Glutamatergic neuron (in vitro differentiated cells): ENCODE measurements at regions not wholly inside any gene's neighbourhood (a gene's known extent, or its start where the extent isn't known, plus 50 kb on each side); places are given as distances from the start of the nearest gene placed in this dataset.

Experiments used
- DNase-seq: peaks from one replicate; pipeline ENCODE4 v3.0.0; 2022
- H3K27ac Mint-ChIP-seq: one replicate; pipeline ENCODE4 v1.8.0; 2020; ENCODE audit warnings: mild to moderate bottlenecking, mixed read lengths, inconsistent platforms; ENCODE audit not compliant: unreplicated experiment
- H3K27me3 Mint-ChIP-seq: one replicate; pipeline ENCODE4 v1.8.0; 2020; ENCODE audit warnings: mild to moderate bottlenecking, moderate library complexity, mixed read lengths, inconsistent platforms; ENCODE audit not compliant: unreplicated experiment
- H3K36me3 Mint-ChIP-seq: one replicate; pipeline ENCODE4 v1.8.0; 2020; ENCODE audit warnings: mild to moderate bottlenecking, mixed read lengths, inconsistent platforms; ENCODE audit not compliant: unreplicated experiment
- H3K4me1 Mint-ChIP-seq: one replicate; pipeline ENCODE4 v1.8.0; 2020; ENCODE audit warnings: mild to moderate bottlenecking, low read depth, mixed read lengths, inconsistent platforms; ENCODE audit not compliant: unreplicated experiment
- H3K4me3 Mint-ChIP-seq: one replicate; pipeline ENCODE4 v1.8.0; 2020; ENCODE audit warnings: mild to moderate bottlenecking, mixed read lengths, inconsistent platforms; ENCODE audit not compliant: unreplicated experiment
- H3K9me3 Mint-ChIP-seq: one replicate; pipeline ENCODE4 v1.8.0; 2020; ENCODE audit warnings: mild to moderate bottlenecking, moderate library complexity, mixed read lengths, inconsistent platforms; ENCODE audit not compliant: unreplicated experiment
- TF ChIP-seq, protein P1 (sequence below): fragments of 200-600 bp; sonication (generic); IDR thresholded peaks from one replicate; pipeline ENCODE4 v1.5.0; 2021; ENCODE audit not compliant: partially characterized antibody, unreplicated experiment

DNA sequence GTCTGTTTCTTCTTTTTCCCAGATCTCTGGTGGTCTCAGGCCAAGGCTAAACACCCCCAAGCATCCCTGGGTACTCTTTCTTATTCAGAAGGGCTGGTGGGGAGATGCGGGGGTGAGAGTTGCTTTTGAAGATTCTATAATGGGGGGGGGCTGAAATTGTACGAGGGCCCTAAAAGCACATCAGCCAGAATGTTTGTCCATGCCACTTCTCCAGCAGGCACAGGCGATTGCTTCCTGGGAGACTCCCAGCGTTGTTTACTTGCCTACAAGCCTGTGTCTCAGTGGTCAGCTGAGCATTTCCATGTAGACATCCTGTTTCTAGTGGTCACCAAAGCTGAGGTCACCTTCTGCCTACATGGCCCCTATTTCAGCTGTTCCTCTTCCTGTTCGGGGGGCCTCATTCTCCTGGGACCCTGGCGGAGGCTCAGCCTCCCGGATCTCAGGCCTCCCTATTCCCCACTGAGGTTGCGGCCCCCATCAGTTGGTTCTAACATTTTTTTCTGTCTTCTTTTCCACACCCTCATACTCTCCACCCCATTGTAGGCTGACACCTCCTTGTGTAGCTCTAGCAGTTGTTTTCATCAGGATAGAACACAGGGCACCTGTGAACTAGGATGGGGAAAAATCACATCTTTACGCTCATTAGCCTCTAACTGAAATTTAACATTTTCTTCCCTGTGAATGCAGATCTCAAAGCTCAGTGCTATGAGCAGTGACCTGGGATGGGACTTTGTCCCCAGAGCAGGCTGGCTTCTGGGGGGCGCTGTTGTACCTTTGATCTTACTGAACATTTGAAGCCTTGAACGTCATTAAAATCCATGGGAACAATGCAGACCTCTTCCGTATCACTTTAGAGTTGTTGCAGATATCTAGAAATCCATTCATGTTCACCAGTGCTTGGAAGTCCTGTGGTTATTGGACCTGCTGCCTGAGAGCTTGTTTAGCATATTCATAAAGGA, 286.5 kb downstream of the GLRX3 start:
- Mint-ChIP-seq H3K4me1 (no peaks in the 10 kb centered on the region), H3K27me3 (peaks cover 7% of the 10 kb centered on the region), H3K9me3 (peaks cover 9% of the 10 kb centered on the region), H3K27ac (no peak overlapping the region), H3K4me3 (no peak overlapping the region), H3K36me3 (peaks cover 26% of the 10 kb centered on the region)
- no peak for DNase-seq
- TF ChIP-seq, protein P1, sequence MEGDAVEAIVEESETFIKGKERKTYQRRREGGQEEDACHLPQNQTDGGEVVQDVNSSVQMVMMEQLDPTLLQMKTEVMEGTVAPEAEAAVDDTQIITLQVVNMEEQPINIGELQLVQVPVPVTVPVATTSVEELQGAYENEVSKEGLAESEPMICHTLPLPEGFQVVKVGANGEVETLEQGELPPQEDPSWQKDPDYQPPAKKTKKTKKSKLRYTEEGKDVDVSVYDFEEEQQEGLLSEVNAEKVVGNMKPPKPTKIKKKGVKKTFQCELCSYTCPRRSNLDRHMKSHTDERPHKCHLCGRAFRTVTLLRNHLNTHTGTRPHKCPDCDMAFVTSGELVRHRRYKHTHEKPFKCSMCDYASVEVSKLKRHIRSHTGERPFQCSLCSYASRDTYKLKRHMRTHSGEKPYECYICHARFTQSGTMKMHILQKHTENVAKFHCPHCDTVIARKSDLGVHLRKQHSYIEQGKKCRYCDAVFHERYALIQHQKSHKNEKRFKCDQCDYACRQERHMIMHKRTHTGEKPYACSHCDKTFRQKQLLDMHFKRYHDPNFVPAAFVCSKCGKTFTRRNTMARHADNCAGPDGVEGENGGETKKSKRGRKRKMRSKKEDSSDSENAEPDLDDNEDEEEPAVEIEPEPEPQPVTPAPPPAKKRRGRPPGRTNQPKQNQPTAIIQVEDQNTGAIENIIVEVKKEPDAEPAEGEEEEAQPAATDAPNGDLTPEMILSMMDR = no peak

DNA sequence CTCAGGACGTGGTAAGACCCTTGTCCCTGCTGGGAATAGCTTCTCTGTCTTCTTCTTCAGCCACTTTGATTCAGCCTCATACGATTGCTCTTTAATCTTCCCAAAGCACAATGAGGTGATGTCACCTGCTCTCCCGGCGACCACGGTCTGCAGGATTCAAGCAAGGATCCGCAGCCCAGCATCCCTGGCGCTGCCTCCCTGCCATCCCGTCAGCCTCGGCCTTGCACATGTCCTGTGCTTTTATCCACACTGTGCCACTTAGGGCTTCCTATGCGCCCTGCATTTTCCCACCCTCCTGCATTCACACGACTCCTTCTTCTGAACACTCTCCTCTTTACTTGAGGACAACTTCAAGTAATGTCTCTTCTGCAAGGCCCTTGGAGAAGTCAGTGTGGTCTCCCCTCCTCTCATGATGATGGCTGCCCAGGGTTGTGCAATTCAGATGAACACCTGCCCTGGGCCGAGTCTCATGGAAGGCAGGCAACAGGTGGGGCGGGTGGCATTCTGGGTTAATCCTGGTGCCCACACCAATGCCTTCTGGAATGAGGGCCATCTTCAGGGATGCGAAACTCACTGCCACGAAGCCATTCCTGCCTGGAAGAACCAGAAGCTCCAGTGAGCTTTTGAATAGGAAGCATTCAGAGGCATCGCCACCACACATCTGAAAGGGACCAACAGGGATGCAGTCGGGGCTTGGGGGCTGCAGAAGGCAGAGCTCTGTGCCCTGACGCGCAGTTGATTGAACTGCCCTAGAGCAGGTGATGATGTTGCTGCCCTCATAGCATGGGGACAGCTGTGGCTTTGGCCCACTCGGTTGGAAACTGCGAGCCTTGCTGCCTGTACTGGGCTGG, 287.5 kb downstream of the GLRX3 start:
- DNase-seq = no peak
- peaks cover 26% of the 10 kb centered on the region for H3K36me3 Mint-ChIP-seq
- no peak overlapping the region for H3K4me3 Mint-ChIP-seq
- H3K9me3 Mint-ChIP-seq = peaks cover 9% of the 10 kb centered on the region
- H3K27ac Mint-ChIP-seq = no peak overlapping the region
- TF ChIP-seq, protein P1 = no peak
- peaks cover 7% of the 10 kb centered on the region for H3K27me3 Mint-ChIP-seq
- H3K4me1 Mint-ChIP-seq = no peaks in the 10 kb centered on the region

DNA sequence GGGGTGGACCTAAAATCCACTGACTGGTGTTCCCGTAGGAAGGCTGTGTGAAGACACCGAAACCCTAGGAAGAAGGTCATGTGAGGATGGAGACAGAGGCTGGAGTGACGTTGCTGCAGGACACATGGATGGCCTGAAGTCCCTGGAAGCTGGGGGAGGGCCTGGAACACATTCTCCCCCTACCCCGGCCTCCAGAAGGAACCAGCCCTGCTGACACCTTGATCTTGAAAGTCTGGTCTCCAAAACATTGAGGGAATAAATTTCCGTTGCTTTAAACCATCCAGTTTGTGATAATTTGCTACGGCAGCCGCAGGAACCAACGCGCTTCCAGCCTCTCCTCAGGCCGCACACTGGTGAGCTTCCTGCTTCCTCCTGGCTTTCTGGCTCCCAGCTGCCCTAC, 288.2 kb downstream of the GLRX3 start:
- Mint-ChIP-seq H3K4me3 (no peak overlapping the region), H3K36me3 (peaks cover 22% of the 10 kb centered on the region), H3K27ac (no peak overlapping the region), H3K9me3 (peaks cover 7% of the 10 kb centered on the region), H3K27me3 (peaks cover 7% of the 10 kb centered on the region), H3K4me1 (no peaks in the 10 kb centered on the region)
- DNase-seq = no peak
- TF ChIP-seq, protein P1 = no peak

DNA sequence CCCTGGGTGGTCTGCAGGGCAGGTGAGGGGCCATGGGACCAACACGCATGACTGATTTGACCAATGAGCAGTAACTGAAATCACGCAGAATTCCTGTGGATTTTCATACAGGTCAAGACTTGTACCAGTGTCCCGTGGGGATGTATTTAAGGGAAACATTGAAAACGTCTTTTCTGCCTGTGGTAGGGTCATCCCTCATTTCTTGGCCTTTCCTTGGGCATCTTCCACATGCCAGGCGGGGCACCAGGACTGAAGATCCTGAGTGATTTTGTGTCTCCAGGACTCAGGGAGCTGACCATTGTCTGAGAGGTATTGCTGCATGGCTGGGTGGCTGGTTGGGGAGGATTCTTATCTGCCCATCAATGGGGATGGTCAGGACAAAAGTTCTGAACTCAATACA, 289.0 kb downstream of the GLRX3 start:
- H3K4me1 Mint-ChIP-seq = no peaks in the 10 kb centered on the region
- DNase-seq = no peak
- peaks cover 18% of the 10 kb centered on the region for H3K36me3 Mint-ChIP-seq
- peaks cover 7% of the 10 kb centered on the region for H3K27me3 Mint-ChIP-seq
- no peak overlapping the region for H3K27ac Mint-ChIP-seq
- peaks cover 7% of the 10 kb centered on the region for H3K9me3 Mint-ChIP-seq
- H3K4me3 Mint-ChIP-seq = no peak overlapping the region
- TF ChIP-seq, protein P1 = no peak
